Mammary epithelial cell (primary cell): ENCODE measurements at regions not wholly inside any gene's neighbourhood (a gene's known extent, or its start where the extent isn't known, plus 50 kb on each side); places are given as distances from the start of the nearest gene placed in this dataset.

Experiments
- CTCF ChIP-seq, 2 donors: IDR thresholded peaks in 1 of 2; conservative IDR thresholded peaks in 1 of 2; 2 replicates each; pipeline ENCODE4 v1.5.1; 2011 to 2012; ENCODE audit warnings: inconsistent platforms in 2 of 2, low read length in 2 of 2, mild to moderate bottlenecking in 2 of 2, control low read depth in 1 of 2, low read depth in 1 of 2; ENCODE audit not compliant: insufficient read depth in 1 of 2; ENCODE audit errors: extremely low read depth in 1 of 2
- EZH2 ChIP-seq: IDR thresholded peaks from 2 replicates; pipeline ENCODE4 v1.6.1; 2012; ENCODE audit warnings: low read length, inconsistent platforms, borderline replicate concordance

- TF ChIP-seq CTCF (conservative IDR thresholded peaks at IDR 0.05 in 1 of 2, IDR thresholded peaks at IDR 0.05 in 1 of 2; ENCODE audit: extremely low read depth in 1 of 2, insufficient read depth in 1 of 2, low read depth in 1 of 2, low read length in 2 of 2) (no peak), EZH2 (no peak)
These were observed 170.2 kb downstream of the OTOR start for GRCh38 chr20:16918366-16918765.
